ENCODE measurements at regions not wholly inside any gene's neighbourhood (a gene's known extent, or its start where the extent isn't known, plus 50 kb on each side); places are given as distances from the start of the nearest gene placed in this dataset.

- TF ChIP-seq CTCF (IDR thresholded peaks at IDR 0.05), result no peak
Observed at GRCh38 chr2:228348516-228349064, 167.1 kb upstream of the SPHKAP start.

GRCh38 chr2:228344531-228344930, 163.0 kb upstream of the SPHKAP start:
- Histone ChIP-seq H3K27ac (no peak overlapping the region), H3K4me3 (no peak overlapping the region)
- no peak for DNase-seq (ENCODE audit: low spot score)
- no peak for TF ChIP-seq CTCF (IDR thresholded peaks at IDR 0.05)

More at GRCh38 chr2:228348516-228349064, 167.1 kb upstream of the SPHKAP start:
- H3K4me3 ChIP-seq, result no peak overlapping the region
- no peak overlapping the region for H3K27ac ChIP-seq
- no peak for DNase-seq (ENCODE audit: low spot score)

- Histone ChIP-seq H3K4me3 (no peak overlapping the region), H3K27ac (no peak overlapping the region)
- DNase-seq (ENCODE audit: low spot score), result no peak
- TF ChIP-seq CTCF (IDR thresholded peaks at IDR 0.05), result no peak
Observed at GRCh38 chr2:228339525-228339924, 158.0 kb upstream of the SPHKAP start.

- TF ChIP-seq CTCF (IDR thresholded peaks at IDR 0.05), result no peak
- DNase-seq (ENCODE audit: low spot score), result no peak
- H3K27ac ChIP-seq, result no peak overlapping the region
- H3K4me3 ChIP-seq, result no peak overlapping the region
Observed at GRCh38 chr2:228334180-228334579, 152.7 kb upstream of the SPHKAP start.

- DNase-seq (ENCODE audit: low spot score), result no peak
- H3K4me3 ChIP-seq, result no peak overlapping the region
- no peak for TF ChIP-seq CTCF (IDR thresholded peaks at IDR 0.05)
- H3K27ac ChIP-seq, result no peak overlapping the region
Observed at GRCh38 chr2:228329282-228329681, 147.8 kb upstream of the SPHKAP start.

GRCh38 chr2:228321015-228321414, 139.5 kb upstream of the SPHKAP start:
- TF ChIP-seq CTCF (IDR thresholded peaks at IDR 0.05), result no peak
- no peak for DNase-seq (ENCODE audit: low spot score)
- H3K27ac ChIP-seq, result no peak overlapping the region
- H3K4me3 ChIP-seq, result no peak overlapping the region

GRCh38 chr2:228318218-228318617, 136.7 kb upstream of the SPHKAP start:
- TF ChIP-seq CTCF (IDR thresholded peaks at IDR 0.05), result no peak
- no peak for DNase-seq (ENCODE audit: low spot score)
- H3K27ac ChIP-seq, result no peak overlapping the region
- H3K4me3 ChIP-seq, result no peak overlapping the region
